A549 (cell line): ENCODE measurements at regions not wholly inside any gene's neighbourhood (a gene's known extent, or its start where the extent isn't known, plus 50 kb on each side); places are given as distances from the start of the nearest gene placed in this dataset.
A peak's percentile ranks its signal among the peaks of the same experiment; 100 is the strongest.

Source experiments
- ATAC-seq, 2 experiments: fragments of 200-7000 bp in 1 of 2; fragments of >200 bp in 1 of 2; cut with Nextera tagmentation in 1 of 2; cut with Tn5 transposase in 1 of 2; 3 replicates each; pipeline versions ENCODE4 v1.8.0 to v1.9.1; 2018 to 2020; ENCODE audit warnings: mild to moderate bottlenecking in 1 of 2, moderate library complexity in 1 of 2
- CTCF ChIA-PET: fragments of 300-600 bp; sonication (Branson Sonifier 250); formaldehyde crosslinking; extraction: SDS; loops from one replicate; lab custom pipeline; 2021; ENCODE audit warnings: antibody characterized with exemption, inconsistent platforms; lab: Yijun Ruan, JAX
- POLR2A ChIA-PET: fragments of 350-600 bp; formaldehyde crosslinking; extraction: SDS; loops from one replicate; lab custom pipeline; 2021; ENCODE audit warnings: antibody characterized with exemption, inconsistent platforms; lab: Yijun Ruan, JAX
- DNase-seq, 2 experiments: peaks; one replicate each; pipeline versions ENCODE4 v3.0.0 to v3.0.0-alpha.2; 2011 to 2016; ENCODE audit warnings: low read depth in 1 of 2, low spot score in 1 of 2
- FAIRE-seq: peaks from 2 replicates; lab custom pipeline; 2011; peaks lifted over from hg19 to GRCh38; lab: Jason Lieb, UNC
- H3K27ac ChIP-seq, 2 experiments: fragments of >200 bp; sonication (Bioruptor Twin); formaldehyde crosslinking; 3 replicates each; pipeline ENCODE4 v1.5.1; 2016 to 2017
- H3K4me1 ChIP-seq: fragments of >200 bp; sonication (Bioruptor Twin); formaldehyde crosslinking; 3 replicates; pipeline ENCODE4 v1.6.1; 2016
- H3K4me2 ChIP-seq: fragments of >200 bp; sonication (Bioruptor Twin); formaldehyde crosslinking; 3 replicates; pipeline ENCODE4 v1.6.1; 2016
- H3K4me3 ChIP-seq: fragments of >200 bp; sonication (Bioruptor Twin); formaldehyde crosslinking; 3 replicates; pipeline ENCODE4 v1.5.1; 2016
- H3K9me3 ChIP-seq: fragments of >200 bp; sonication (Bioruptor Twin); formaldehyde crosslinking; 3 replicates; pipeline ENCODE4 v1.6.1; 2016
- BHLHE40 ChIP-seq: IDR thresholded peaks from 2 replicates; pipeline ENCODE4 v1.6.1; 2012; ENCODE audit warnings: low read depth, low read length, inconsistent platforms
- CBX2 ChIP-seq: fragments of 200-600 bp; sonication (generic); IDR thresholded peaks from 2 replicates; pipeline ENCODE4 v1.6.1; 2016; ENCODE audit warnings: low read depth, mild to moderate bottlenecking, borderline replicate concordance
- CEBPB ChIP-seq, 2 experiments: fragments of >200 bp in 1 of 2; sonication (Bioruptor Twin) in 1 of 2; formaldehyde crosslinking in 1 of 2; IDR thresholded peaks; 2 replicates each; pipeline ENCODE4 v1.6.1; 2012 to 2016
- CHD4 ChIP-seq: fragments of 200-600 bp; sonication (generic); IDR thresholded peaks from 2 replicates; pipeline ENCODE4 v1.6.1; 2016; ENCODE audit warnings: antibody characterized with exemption, mild to moderate bottlenecking, borderline replicate concordance
- EHMT2 ChIP-seq: fragments of 200-600 bp; sonication (generic); IDR thresholded peaks from 2 replicates; pipeline ENCODE4 v1.6.1; 2016; ENCODE audit warnings: antibody characterized with exemption, low read depth, mild to moderate bottlenecking, moderate library complexity
- FOXS1 ChIP-seq: fragments of 250-450 bp; sonication (Bioruptor Pico); IDR thresholded peaks from 2 replicates; pipeline ENCODE4 v1.5.0; 2020; ENCODE audit warnings: mild to moderate bottlenecking, moderate library complexity
- HOXA7 ChIP-seq: fragments of 250-450 bp; sonication (Bioruptor Pico); IDR thresholded peaks from 2 replicates; pipeline ENCODE4 v1.5.0; 2020; ENCODE audit warnings: mild to moderate bottlenecking, moderate library complexity
- HOXB13 ChIP-seq: fragments of 250-450 bp; sonication (Bioruptor Pico); IDR thresholded peaks from 2 replicates; pipeline ENCODE4 v1.5.0; 2020; ENCODE audit warnings: low read depth, mild to moderate bottlenecking, moderate library complexity
- HOXB5 ChIP-seq: fragments of 250-450 bp; sonication (Bioruptor Pico); IDR thresholded peaks from 2 replicates; pipeline ENCODE4 v1.5.0; 2020; ENCODE audit warnings: mild to moderate bottlenecking, moderate library complexity
- JUN ChIP-seq, 2 experiments: fragments of >200 bp; sonication (Bioruptor Twin); formaldehyde crosslinking; IDR thresholded peaks; 2 replicates in 1 of 2; 3 replicates in 1 of 2; pipeline ENCODE4 v1.6.1; 2016 to 2017
- JUNB ChIP-seq: fragments of >200 bp; sonication (Bioruptor Twin); formaldehyde crosslinking; IDR thresholded peaks from 2 replicates; pipeline ENCODE4 v1.6.1; 2016
- MAZ ChIP-seq: fragments of 150-350 bp; IDR thresholded peaks from 2 replicates; pipeline ENCODE4 v1.6.1; 2014; ENCODE audit warnings: antibody characterized with exemption, low read depth, low read length, borderline replicate concordance
- NFE2L2 ChIP-seq: fragments of 150-350 bp; conservative IDR thresholded peaks from 2 replicates; pipeline ENCODE4 v1.6.1; 2014; ENCODE audit warnings: low read length
- NR3C1 ChIP-seq: fragments of >200 bp; sonication (Bioruptor Twin); formaldehyde crosslinking; IDR thresholded peaks from 3 replicates; pipeline ENCODE4 v1.6.1; 2017
- POLR2AphosphoS2 ChIP-seq: conservative IDR thresholded peaks from 2 replicates; pipeline ENCODE4 v1.6.1; 2012; ENCODE audit warnings: low read length, improper control_type of control experiment, inconsistent platforms
- RAD21 ChIP-seq, 2 experiments: fragments of >200 bp in 1 of 2; sonication (Bioruptor Twin) in 1 of 2; formaldehyde crosslinking in 1 of 2; IDR thresholded peaks in 1 of 2; conservative IDR thresholded peaks in 1 of 2; 2 replicates in 1 of 2; 3 replicates in 1 of 2; pipeline ENCODE4 v1.6.1; 2012 to 2018; ENCODE audit warnings: inconsistent platforms in 1 of 2
- RARB ChIP-seq: fragments of 250-450 bp; sonication (Bioruptor Pico); IDR thresholded peaks from 2 replicates; pipeline ENCODE4 v1.8.0; 2021; ENCODE audit warnings: mild to moderate bottlenecking, moderate library complexity
- RCOR1 ChIP-seq: fragments of 150-350 bp; IDR thresholded peaks from 2 replicates; pipeline ENCODE4 v1.6.1; 2014; ENCODE audit warnings: antibody characterized with exemption, low read length, low read depth
- RFX5 ChIP-seq: fragments of 450-650 bp; IDR thresholded peaks from 2 replicates; pipeline ENCODE4 v1.7.1; 2014; ENCODE audit warnings: antibody characterized with exemption, mild to moderate bottlenecking, moderate library complexity
- RNF2 ChIP-seq: fragments of 200-600 bp; sonication (generic); IDR thresholded peaks from 2 replicates; pipeline ENCODE4 v1.6.1; 2016; ENCODE audit warnings: low read depth, mild to moderate bottlenecking, antibody characterized with exemption, moderate library complexity, borderline replicate concordance
- SMC3 ChIP-seq: fragments of >200 bp; sonication (Bioruptor Twin); formaldehyde crosslinking; IDR thresholded peaks from 3 replicates; pipeline ENCODE4 v1.6.1; 2018; ENCODE audit warnings: inconsistent platforms
- ZC3H11A ChIP-seq: fragments of 450-650 bp; IDR thresholded peaks from 2 replicates; pipeline ENCODE4 v1.6.1; 2014; ENCODE audit warnings: antibody characterized with exemption, mild to moderate bottlenecking
- ZFP36 ChIP-seq: fragments of 450-650 bp; IDR thresholded peaks from 2 replicates; pipeline ENCODE4 v1.6.1; 2014; ENCODE audit warnings: borderline replicate concordance; ENCODE audit not compliant: partially characterized antibody
- WGBS: methylation state at CpG from one replicate; pipeline ENCODE4 v1.1.6; 2017; ENCODE audit errors: missing lambda C conversion rate; 5-methylcytosine and 5-hydroxymethylcytosine counted together
- TF ChIP-seq, protein P1 (sequence below): fragments of >200 bp; sonication (Bioruptor Twin); formaldehyde crosslinking; IDR thresholded peaks from 3 replicates; pipeline ENCODE4 v1.6.1; 2016
- TF ChIP-seq, protein P2 (sequence below): fragments of 150-350 bp; IDR thresholded peaks from 2 replicates; pipeline ENCODE4 v1.6.1; 2014; ENCODE audit warnings: low read depth, mild to moderate bottlenecking, low read length
- TF ChIP-seq, protein P3 (sequence below): IDR thresholded peaks from 2 replicates; pipeline ENCODE4 v1.6.1; 2012; ENCODE audit warnings: low read depth, borderline replicate concordance
- TF ChIP-seq, protein P4 (sequence below): fragments of 250-450 bp; sonication (Bioruptor Pico); IDR thresholded peaks from 2 replicates; pipeline ENCODE4 v1.5.0; 2020; ENCODE audit warnings: low read depth, mild to moderate bottlenecking, moderate library complexity

DNA sequence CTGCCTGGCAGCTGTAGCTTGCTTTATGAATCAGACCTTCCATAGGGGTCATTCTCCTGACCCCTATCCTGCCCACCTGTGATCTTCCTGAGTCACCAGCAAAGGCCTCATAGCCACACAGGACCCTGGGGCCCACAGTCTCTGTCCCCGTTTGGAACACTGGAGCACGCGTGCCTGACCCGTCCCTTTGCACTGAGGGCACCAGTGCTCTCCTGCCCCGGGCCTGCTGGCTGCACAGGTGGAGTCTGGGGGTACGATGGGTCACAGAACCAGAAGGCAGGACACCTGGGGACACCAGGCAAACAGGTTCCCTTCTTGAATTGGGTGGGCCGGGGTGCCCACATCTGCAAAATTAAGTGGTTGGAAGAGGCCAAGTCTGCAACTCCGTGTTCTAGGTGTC lies 97.2 kb downstream of the CPZ start:
- no peaks in the 10 kb centered on the region for H3K4me1 ChIP-seq
- H3K4me2 ChIP-seq: no peak overlapping the region
- ATAC-seq (no peak), FAIRE-seq (no peak), DNase-seq (no peak)
- ChIA-PET POLR2A (no interaction called here), CTCF (interaction anchor here (1.5 to 2.5 kb wide), 2 partner anchors 14 to 196 kb away, joined by 3 to 15 read pairs; no protein-coding TSS in a partner anchor)
- no peak overlapping the region for H3K4me3 ChIP-seq
- no peaks in the 10 kb centered on the region for H3K9me3 ChIP-seq
- WGBS: 35% methylated on average over 7 of the region's 8 CpGs
- TF ChIP-seq FOXS1 (CRISPR knock-in tag) (no peak), MAZ (no peak), RARB (CRISPR knock-in tag) (no peak)
- no peak overlapping the region for H3K27ac ChIP-seq

DNA sequence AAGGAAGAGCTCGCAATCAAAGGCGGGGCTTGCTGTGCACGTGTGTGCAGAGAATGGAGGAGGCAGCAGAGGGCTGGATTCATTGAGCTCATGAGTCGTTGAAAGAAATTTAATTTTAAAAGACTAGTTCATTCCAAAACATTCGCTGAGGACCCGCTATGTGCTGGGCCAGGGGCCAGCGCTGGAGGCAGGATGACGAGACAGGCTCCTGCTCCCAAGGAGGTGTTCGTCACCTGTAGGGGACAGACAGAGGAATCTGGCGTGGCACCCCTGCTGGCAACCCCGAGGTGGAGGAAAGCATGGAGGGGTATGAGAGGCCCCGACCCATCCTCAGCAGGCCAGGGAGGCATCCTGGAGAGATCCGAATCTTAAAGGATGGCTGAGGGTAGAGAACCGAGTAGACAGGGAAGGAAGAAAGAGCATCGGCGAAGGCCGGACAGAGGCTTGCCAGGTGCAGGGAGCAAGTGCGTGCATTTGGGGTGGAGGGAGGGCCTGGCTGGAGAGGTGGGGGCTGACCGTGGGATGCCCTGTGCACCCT lies 96.4 kb downstream of the CPZ start:
- FAIRE-seq: no peak
- Histone ChIP-seq H3K4me3 (no peak overlapping the region), H3K4me1 (no peaks in the 10 kb centered on the region), H3K4me2 (no peak overlapping the region), H3K27ac (no peak overlapping the region), H3K9me3 (no peaks in the 10 kb centered on the region)
- ChIA-PET POLR2A (no interaction called here), CTCF (interaction anchor here (0.8 to 2.8 kb wide), 20 partner anchors 8 to 232 kb away, joined by 3 to 23 read pairs (median 3); no protein-coding TSS in a partner anchor)
- no peak for TF ChIP-seq POLR2AphosphoS2
- no peak for TF ChIP-seq NFE2L2
- TF ChIP-seq, protein P1, sequence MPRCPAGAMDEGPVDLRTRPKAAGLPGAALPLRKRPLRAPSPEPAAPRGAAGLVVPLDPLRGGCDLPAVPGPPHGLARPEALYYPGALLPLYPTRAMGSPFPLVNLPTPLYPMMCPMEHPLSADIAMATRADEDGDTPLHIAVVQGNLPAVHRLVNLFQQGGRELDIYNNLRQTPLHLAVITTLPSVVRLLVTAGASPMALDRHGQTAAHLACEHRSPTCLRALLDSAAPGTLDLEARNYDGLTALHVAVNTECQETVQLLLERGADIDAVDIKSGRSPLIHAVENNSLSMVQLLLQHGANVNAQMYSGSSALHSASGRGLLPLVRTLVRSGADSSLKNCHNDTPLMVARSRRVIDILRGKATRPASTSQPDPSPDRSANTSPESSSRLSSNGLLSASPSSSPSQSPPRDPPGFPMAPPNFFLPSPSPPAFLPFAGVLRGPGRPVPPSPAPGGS: no peak
- no peak for TF ChIP-seq ZFP36
- TF ChIP-seq HOXB13 (CRISPR knock-in tag): no peak
- TF ChIP-seq RNF2: no peak
- TF ChIP-seq, protein P2, sequence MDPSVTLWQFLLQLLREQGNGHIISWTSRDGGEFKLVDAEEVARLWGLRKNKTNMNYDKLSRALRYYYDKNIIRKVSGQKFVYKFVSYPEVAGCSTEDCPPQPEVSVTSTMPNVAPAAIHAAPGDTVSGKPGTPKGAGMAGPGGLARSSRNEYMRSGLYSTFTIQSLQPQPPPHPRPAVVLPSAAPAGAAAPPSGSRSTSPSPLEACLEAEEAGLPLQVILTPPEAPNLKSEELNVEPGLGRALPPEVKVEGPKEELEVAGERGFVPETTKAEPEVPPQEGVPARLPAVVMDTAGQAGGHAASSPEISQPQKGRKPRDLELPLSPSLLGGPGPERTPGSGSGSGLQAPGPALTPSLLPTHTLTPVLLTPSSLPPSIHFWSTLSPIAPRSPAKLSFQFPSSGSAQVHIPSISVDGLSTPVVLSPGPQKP: no peak
- TF ChIP-seq HOXA7 (CRISPR knock-in tag): no peak
- no peak for TF ChIP-seq RARB (CRISPR knock-in tag)
- no peak for TF ChIP-seq CHD4
- no peak for TF ChIP-seq EHMT2
- TF ChIP-seq RFX5: no peak
- DNase-seq: no peak
- no peak; a peak in 1 of 6 replicates for ATAC-seq
- 52% methylated on average over 19 of the region's 19 CpGs for WGBS

DNA sequence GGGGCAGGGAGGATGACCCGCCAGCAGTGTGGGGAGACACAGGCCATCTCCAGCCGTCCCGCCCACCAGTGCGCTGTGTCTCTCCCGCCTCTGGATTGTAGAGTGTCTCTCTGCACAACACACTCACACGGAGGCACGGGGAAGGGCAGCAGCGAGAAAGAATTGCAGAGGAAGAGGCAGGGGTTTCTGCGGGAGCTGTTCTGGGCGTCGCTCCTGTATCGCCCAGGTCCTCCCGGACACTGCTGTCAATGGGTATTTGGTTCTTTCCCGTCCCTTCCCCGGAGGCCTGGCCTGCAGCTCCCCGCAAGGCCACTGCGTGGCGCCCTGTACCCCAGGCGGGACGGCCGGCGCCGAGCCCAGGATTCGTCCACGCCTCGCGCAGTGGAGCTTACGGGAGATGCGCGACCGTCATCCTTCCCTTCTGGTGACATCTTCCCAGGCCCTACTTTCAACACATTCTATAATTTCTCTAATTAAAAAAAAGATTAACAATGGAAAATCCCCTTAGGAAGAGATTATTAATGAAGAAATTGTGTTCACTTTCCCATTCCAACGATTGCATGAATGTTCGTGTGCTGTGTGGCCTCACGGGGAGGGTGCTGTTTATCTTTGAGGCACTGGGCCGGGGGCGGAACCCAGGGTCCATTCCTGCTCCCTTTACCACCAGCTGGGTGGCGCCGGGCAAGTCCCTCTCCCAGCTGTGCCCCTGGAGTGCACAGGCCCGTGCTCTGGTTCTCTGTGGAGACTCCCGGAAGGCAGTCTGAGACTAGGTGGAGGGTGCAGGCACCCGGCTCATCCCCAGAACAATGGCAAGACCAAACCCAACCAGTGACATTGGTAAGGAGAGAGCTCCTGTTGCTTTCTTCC lies 95.7 kb downstream of the CPZ start:
- H3K9me3 ChIP-seq: no peaks in the 10 kb centered on the region
- no peak overlapping the region for H3K4me3 ChIP-seq
- ChIA-PET CTCF (interaction anchor here (0.5 to 2.8 kb wide), 22 partner anchors 9 to 233 kb away, joined by 3 to 23 read pairs (median 3); no protein-coding TSS in a partner anchor), POLR2A (no interaction called here)
- H3K27ac ChIP-seq: no peak overlapping the region
- H3K4me2 ChIP-seq: peak overlapping the region; percentile 38; the same call in 1 of the 3 replicates
- ATAC-seq (peak; percentile 68 to 94), DNase-seq (peak; percentile 34 to 48), FAIRE-seq (no peak)
- H3K4me1 ChIP-seq: no peaks in the 10 kb centered on the region
- WGBS: 9% methylated on average over 27 of the region's 41 CpGs
- TF ChIP-seq RAD21 (conservative IDR thresholded peaks at IDR 0.05 in 1 of 2, IDR thresholded peaks at IDR 0.05 in 1 of 2) (peak; percentile 40 to 51; a peak in 3 of 5 replicates), NFE2L2 (no peak), CEBPB (IDR thresholded peaks at IDR 0.05) (no peak), HOXA7 (CRISPR knock-in tag) (no peak), RCOR1 (no peak), HOXB5 (CRISPR knock-in tag) (no peak), SMC3 (peak; percentile 67), BHLHE40 (no peak), ZC3H11A (no peak), NR3C1 (no peak), CBX2 (no peak), JUNB (no peak), JUN (IDR thresholded peaks at IDR 0.05) (no peak), ZFP36 (no peak), RNF2 (no peak)
- TF ChIP-seq, protein P2: no peak
- TF ChIP-seq, protein P3, sequence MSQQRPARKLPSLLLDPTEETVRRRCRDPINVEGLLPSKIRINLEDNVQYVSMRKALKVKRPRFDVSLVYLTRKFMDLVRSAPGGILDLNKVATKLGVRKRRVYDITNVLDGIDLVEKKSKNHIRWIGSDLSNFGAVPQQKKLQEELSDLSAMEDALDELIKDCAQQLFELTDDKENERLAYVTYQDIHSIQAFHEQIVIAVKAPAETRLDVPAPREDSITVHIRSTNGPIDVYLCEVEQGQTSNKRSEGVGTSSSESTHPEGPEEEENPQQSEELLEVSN: no peak
- TF ChIP-seq, protein P4, sequence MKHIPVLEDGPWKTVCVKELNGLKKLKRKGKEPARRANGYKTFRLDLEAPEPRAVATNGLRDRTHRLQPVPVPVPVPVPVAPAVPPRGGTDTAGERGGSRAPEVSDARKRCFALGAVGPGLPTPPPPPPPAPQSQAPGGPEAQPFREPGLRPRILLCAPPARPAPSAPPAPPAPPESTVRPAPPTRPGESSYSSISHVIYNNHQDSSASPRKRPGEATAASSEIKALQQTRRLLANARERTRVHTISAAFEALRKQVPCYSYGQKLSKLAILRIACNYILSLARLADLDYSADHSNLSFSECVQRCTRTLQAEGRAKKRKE (CRISPR knock-in tag): no peak
